Right atrium auricular region (tissue), 2 donors: ENCODE measurements at regions not wholly inside any gene's neighbourhood (a gene's known extent, or its start where the extent isn't known, plus 50 kb on each side); places are given as distances from the start of the nearest gene placed in this dataset.

Experiments
- DNase-seq: peaks from one replicate; pipeline ENCODE4 v3.0.0-alpha.2; 2019; ENCODE audit warnings: low spot score
- H3K27ac ChIP-seq, 2 donors: fragments of 200-600 bp; sonication (generic); 1 replicate in 1 of 2; 2 replicates in 1 of 2; pipeline ENCODE4 v1.5.1; 2016 to 2019
- H3K27me3 ChIP-seq, 2 donors: fragments of 200-600 bp; sonication (generic); one replicate each; pipeline versions ENCODE4 v1.5.1 to v1.6.0; 2017 to 2019
- H3K36me3 ChIP-seq: fragments of 200-600 bp; sonication (generic); one replicate; pipeline ENCODE4 v1.5.1; 2016
- H3K4me1 ChIP-seq, 2 donors: fragments of 200-600 bp; sonication (generic); one replicate each; pipeline versions ENCODE4 v1.5.1 to v1.6.0; 2017 to 2019
- H3K4me3 ChIP-seq, 2 donors: fragments of 200-600 bp; sonication (generic); 1 replicate in 1 of 2; 2 replicates in 1 of 2; pipeline ENCODE4 v1.5.1; 2017 to 2019; ENCODE audit warnings: mild to moderate bottlenecking in 1 of 2, moderate library complexity in 1 of 2
- H3K9me3 ChIP-seq, 2 donors: fragments of 200-600 bp; sonication (generic); one replicate each; pipeline ENCODE4 v1.5.1; 2019
- TF ChIP-seq, protein P1 (sequence below), 2 donors: fragments of 200-600 bp; sonication (generic); IDR thresholded peaks; one replicate each; pipeline ENCODE4 v1.5.1; 2019; ENCODE audit warnings: antibody characterized with exemption in 2 of 2

DNA sequence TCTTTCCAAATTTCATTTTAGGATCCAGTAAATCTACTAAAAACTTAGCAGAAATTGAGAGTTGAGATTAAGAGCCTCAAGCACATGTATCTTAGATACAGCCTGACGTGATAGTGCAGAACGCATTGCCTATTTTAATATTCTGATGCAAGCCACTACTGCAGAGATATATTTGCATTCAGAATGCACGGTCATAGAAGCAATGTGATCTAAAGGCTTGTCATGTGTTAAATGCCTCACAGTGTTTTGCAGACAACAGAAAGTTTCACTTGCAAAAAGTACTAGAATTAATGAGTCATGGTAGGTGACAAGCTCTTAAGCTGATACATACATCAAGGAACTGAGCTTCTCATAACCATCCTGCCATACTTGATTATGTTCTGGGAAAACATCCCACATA is 886.7 kb upstream of the CHAC2 start:
- no peak for DNase-seq
- TF ChIP-seq, protein P1, sequence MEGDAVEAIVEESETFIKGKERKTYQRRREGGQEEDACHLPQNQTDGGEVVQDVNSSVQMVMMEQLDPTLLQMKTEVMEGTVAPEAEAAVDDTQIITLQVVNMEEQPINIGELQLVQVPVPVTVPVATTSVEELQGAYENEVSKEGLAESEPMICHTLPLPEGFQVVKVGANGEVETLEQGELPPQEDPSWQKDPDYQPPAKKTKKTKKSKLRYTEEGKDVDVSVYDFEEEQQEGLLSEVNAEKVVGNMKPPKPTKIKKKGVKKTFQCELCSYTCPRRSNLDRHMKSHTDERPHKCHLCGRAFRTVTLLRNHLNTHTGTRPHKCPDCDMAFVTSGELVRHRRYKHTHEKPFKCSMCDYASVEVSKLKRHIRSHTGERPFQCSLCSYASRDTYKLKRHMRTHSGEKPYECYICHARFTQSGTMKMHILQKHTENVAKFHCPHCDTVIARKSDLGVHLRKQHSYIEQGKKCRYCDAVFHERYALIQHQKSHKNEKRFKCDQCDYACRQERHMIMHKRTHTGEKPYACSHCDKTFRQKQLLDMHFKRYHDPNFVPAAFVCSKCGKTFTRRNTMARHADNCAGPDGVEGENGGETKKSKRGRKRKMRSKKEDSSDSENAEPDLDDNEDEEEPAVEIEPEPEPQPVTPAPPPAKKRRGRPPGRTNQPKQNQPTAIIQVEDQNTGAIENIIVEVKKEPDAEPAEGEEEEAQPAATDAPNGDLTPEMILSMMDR (IDR thresholded peaks at IDR 0.05), result no peak
- H3K4me3 ChIP-seq, result no peak overlapping the region

DNA sequence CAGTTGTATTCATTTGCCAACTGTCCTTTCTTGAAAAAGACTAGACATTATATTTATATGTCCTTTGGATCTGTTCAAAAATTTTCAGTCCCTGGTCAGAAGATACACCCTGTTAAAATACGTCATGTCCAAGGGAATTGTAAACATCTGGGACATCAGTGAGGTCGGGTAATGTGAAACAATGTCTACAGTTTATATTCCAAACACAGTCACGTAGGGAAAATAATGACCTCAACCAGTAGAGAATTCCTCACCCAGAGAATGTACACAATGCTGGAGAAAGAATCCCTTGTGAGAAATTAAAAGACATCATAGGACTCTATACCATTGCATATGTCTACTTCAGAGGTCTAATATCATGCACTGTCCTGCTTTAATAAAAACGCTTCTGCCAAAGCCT is 888.0 kb upstream of the CHAC2 start:
- H3K4me3 ChIP-seq, result no peak overlapping the region
- no peaks in the 10 kb centered on the region for H3K36me3 ChIP-seq
- H3K27ac ChIP-seq, result no peak overlapping the region
- no peak for DNase-seq
- no peaks in the 10 kb centered on the region for H3K9me3 ChIP-seq
- H3K4me1 ChIP-seq, result no peaks in the 10 kb centered on the region
- no peaks in the 10 kb centered on the region for H3K27me3 ChIP-seq
- TF ChIP-seq, protein P1 (IDR thresholded peaks at IDR 0.05), result no peak

More for the DNA sequence above, 886.7 kb upstream of the CHAC2 start:
- H3K36me3 ChIP-seq, result no peaks in the 10 kb centered on the region
- H3K27ac ChIP-seq, result no peak overlapping the region
- no peaks in the 10 kb centered on the region for H3K27me3 ChIP-seq
- no peaks in the 10 kb centered on the region for H3K4me1 ChIP-seq
- no peaks in the 10 kb centered on the region for H3K9me3 ChIP-seq

DNA sequence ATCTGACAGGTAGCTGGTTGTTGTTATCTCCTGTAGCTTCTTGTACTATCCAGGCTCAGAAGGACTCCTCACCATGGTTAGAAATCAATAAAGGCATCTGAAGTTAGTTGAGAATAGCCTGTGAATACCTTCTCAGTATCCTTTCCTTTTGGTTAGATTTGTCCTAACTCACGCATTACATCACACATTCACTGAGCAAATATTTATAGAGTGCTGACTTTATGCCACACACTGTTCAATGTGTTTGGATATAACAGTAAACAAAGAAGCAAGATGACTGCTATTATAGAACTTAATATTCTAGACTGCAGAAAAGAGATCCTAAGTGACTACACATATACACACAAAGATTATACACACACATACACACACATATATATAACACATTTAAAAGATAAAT is 889.9 kb upstream of the CHAC2 start:
- Histone ChIP-seq H3K27me3 (no peaks in the 10 kb centered on the region), H3K4me1 (no peaks in the 10 kb centered on the region), H3K27ac (no peak overlapping the region), H3K4me3 (no peak overlapping the region), H3K9me3 (no peaks in the 10 kb centered on the region), H3K36me3 (no peaks in the 10 kb centered on the region)
- no peak for DNase-seq
- TF ChIP-seq, protein P1 (IDR thresholded peaks at IDR 0.05), result no peak

DNA sequence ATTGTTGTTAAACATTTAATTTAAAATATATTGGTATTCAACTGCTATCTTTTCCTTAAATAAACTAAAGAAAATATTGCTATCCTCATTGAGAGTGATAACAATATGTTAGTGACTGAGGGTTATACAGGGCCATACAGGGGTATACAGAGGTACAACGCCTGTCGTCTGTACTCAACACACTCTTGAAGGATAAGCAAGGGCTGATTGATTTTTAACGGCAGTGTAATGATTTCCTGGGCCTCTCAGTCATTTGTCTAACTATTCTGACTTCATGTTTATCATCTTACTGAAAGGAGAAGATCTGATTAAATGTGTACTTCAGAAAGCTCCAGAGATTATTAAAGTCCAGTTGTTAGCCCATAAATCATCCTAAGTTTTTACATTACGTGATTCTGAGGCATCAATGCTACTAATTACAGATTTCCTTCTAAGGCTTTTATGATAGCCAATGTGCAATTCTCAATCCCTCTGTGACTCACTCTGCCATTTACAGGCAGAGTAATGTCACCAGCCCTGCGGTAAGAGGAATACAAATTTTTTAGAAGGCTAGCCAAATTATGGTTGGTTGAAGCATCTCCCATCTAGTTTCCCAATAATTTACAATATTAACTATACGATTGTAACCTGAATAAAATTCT is 893.0 kb upstream of the CHAC2 start:
- no peaks in the 10 kb centered on the region for H3K4me1 ChIP-seq
- no peaks in the 10 kb centered on the region for H3K9me3 ChIP-seq
- TF ChIP-seq, protein P1 (IDR thresholded peaks at IDR 0.05), result no peak
- H3K4me3 ChIP-seq, result no peak overlapping the region
- no peaks in the 10 kb centered on the region for H3K36me3 ChIP-seq
- no peak for DNase-seq
- H3K27me3 ChIP-seq, result no peaks in the 10 kb centered on the region
- H3K27ac ChIP-seq, result no peak overlapping the region

DNA sequence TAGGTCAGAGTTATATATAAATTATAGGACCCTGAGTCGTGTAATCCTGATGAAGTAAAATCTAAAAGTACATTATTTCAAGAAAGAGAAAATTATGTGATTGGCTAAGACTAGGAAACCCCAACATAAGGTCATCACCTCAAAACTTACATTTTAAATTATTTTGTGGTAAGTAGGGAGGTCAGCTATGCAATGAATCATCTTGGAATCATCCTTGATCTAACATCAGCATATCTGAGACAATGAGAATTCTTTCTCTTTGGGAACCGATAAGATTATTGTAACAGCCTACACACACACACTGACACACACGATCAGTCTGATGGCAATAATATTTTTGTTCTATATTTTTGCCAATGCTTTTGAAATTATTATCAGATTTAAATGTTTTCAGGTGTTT is 904.8 kb upstream of the CHAC2 start:
- no peaks in the 10 kb centered on the region for H3K9me3 ChIP-seq
- no peak overlapping the region for H3K27ac ChIP-seq
- TF ChIP-seq, protein P1 (IDR thresholded peaks at IDR 0.05), result no peak
- H3K27me3 ChIP-seq, result no peaks in the 10 kb centered on the region
- no peaks in the 10 kb centered on the region for H3K4me1 ChIP-seq
- no peak overlapping the region for H3K4me3 ChIP-seq
- no peak for DNase-seq
- no peaks in the 10 kb centered on the region for H3K36me3 ChIP-seq

DNA sequence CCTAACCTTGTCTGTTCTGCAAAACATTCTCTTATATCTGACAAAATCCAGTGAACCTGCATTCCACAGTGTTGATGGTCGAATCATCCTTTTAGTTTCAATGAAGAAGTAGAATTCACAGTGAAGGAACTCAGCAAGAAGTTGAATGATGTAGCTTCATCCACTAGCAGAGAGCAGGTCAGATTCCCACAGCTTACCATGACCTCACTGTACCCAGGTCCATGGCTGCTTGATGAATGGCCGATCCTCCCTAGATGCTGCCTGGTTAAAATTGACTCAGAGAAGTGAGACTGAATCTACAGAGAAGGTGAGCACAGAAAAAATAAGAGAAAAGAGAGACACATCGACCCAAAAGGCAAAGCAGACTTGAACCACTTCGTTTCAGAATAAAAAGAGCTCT is 906.0 kb upstream of the CHAC2 start:
- no peaks in the 10 kb centered on the region for H3K4me1 ChIP-seq
- DNase-seq, result no peak
- H3K27me3 ChIP-seq, result no peaks in the 10 kb centered on the region
- no peak overlapping the region for H3K27ac ChIP-seq
- TF ChIP-seq, protein P1 (IDR thresholded peaks at IDR 0.05), result no peak
- no peak overlapping the region for H3K4me3 ChIP-seq
- no peaks in the 10 kb centered on the region for H3K9me3 ChIP-seq
- no peaks in the 10 kb centered on the region for H3K36me3 ChIP-seq
